Esophagus squamous epithelium (tissue), 4 donors: ENCODE measurements at regions not wholly inside any gene's neighbourhood (a gene's known extent, or its start where the extent isn't known, plus 50 kb on each side); places are given as distances from the start of the nearest gene placed in this dataset.

ENCODE experiments used
- CTCF ChIP-seq, 6 experiments: fragments of 450-650 bp in 4 of 6; fragments of 200-600 bp in 2 of 6; sonication (generic) in 2 of 6; IDR thresholded peaks; one replicate each; pipeline ENCODE4 v1.5.1; 2016 to 2019; ENCODE audit warnings: antibody characterized with exemption in 6 of 6, mild to moderate bottlenecking in 4 of 6, moderate library complexity in 4 of 6
- POLR2A ChIP-seq, 4 donors: fragments of 450-650 bp; IDR thresholded peaks; one replicate each; pipeline ENCODE4 v1.6.1; 2017; ENCODE audit warnings: antibody characterized with exemption in 4 of 4, mild to moderate bottlenecking in 4 of 4, moderate library complexity in 3 of 4

DNA sequence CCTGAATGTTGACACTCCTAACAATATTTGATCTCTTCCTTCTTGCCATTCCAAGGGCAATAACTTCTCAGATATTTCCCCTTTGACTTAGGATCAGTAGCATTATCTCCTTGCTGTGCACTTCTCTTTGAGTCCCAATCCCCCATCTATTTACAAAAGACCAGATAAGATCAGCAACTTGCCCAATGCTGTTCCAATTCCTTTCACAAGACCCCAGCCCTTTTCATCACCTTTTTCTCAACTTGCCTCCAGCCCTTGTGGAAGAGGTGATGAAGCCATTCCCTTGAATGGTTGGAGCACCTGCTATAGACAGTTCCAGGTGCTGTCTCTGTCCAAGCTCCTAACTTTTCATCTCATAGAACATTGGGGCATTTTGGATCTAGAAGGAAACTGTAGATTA is 51.1 kb upstream of the ARID5B start:
- TF ChIP-seq CTCF (IDR thresholded peaks at IDR 0.05) (no peak), POLR2A (IDR thresholded peaks at IDR 0.05) (no peak)
